ENCODE measurements at regions not wholly inside any gene's neighbourhood (a gene's known extent, or its start where the extent isn't known, plus 50 kb on each side); places are given as distances from the start of the nearest gene placed in this dataset.

GRCh38 chr9:84511651-84512050 lies 157.9 kb upstream of the NTRK2 start:
- no peak for TF ChIP-seq POLR2A (IDR thresholded peaks at IDR 0.05; ENCODE audit: extremely low read depth, insufficient read length)
- TF ChIP-seq, protein P1, sequence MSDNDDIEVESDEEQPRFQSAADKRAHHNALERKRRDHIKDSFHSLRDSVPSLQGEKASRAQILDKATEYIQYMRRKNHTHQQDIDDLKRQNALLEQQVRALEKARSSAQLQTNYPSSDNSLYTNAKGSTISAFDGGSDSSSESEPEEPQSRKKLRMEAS (IDR thresholded peaks at IDR 0.05; ENCODE audit: low read depth, low read length), result no peak
- TF ChIP-seq, protein P2, sequence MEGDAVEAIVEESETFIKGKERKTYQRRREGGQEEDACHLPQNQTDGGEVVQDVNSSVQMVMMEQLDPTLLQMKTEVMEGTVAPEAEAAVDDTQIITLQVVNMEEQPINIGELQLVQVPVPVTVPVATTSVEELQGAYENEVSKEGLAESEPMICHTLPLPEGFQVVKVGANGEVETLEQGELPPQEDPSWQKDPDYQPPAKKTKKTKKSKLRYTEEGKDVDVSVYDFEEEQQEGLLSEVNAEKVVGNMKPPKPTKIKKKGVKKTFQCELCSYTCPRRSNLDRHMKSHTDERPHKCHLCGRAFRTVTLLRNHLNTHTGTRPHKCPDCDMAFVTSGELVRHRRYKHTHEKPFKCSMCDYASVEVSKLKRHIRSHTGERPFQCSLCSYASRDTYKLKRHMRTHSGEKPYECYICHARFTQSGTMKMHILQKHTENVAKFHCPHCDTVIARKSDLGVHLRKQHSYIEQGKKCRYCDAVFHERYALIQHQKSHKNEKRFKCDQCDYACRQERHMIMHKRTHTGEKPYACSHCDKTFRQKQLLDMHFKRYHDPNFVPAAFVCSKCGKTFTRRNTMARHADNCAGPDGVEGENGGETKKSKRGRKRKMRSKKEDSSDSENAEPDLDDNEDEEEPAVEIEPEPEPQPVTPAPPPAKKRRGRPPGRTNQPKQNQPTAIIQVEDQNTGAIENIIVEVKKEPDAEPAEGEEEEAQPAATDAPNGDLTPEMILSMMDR (IDR thresholded peaks at IDR 0.05; ENCODE audit: low read depth, low read length), result no peak
- no peak for TF ChIP-seq MYC (IDR thresholded peaks at IDR 0.05; ENCODE audit: low read depth, low read length)
